Adrenal gland (tissue), 9 donors: ENCODE measurements at regions not wholly inside any gene's neighbourhood (a gene's known extent, or its start where the extent isn't known, plus 50 kb on each side); places are given as distances from the start of the nearest gene placed in this dataset.
"Not testable (repeated sequence)": the region's sequence is repeated elsewhere in the genome, so short reads cannot be mapped to it uniquely, and the experiment has no call there.

ENCODE experiments used
- DNase-seq, 7 donors: peaks; one replicate each; pipeline ENCODE4 v3.0.0-alpha.2; 2019 to 2020
- H3K27ac ChIP-seq, 5 donors: fragments of 200-600 bp; sonication (generic) in 4 of 5; 1 replicate in 3 of 5; 2 replicates in 2 of 5; pipeline versions ENCODE4 v1.5.1 to v1.8.0; 2016 to 2020; ENCODE audit warnings: mild to moderate bottlenecking in 1 of 5
- H3K27me3 ChIP-seq: fragments of 200-600 bp; 2 replicates; pipeline ENCODE4 v1.8.0; 2021
- H3K36me3 ChIP-seq, 2 donors: fragments of 200-600 bp; replicated peaks in 1 of 2; 1 replicate in 1 of 2; 2 replicates in 1 of 2; pipeline versions ENCODE4 v1.5.1 to v1.8.0; 2018 to 2022
- H3K4me1 ChIP-seq, 2 donors: fragments of 200-600 bp; replicated peaks in 1 of 2; 1 replicate in 1 of 2; 2 replicates in 1 of 2; pipeline versions ENCODE4 v1.5.1 to v1.8.0; 2018 to 2021
- H3K4me3 ChIP-seq, 4 donors: fragments of 200-600 bp; sonication (generic) in 3 of 4; one replicate each; pipeline ENCODE4 v1.5.1; 2016 to 2018
- H3K9me3 ChIP-seq, 3 donors: fragments of 200-600 bp; sonication (generic) in 1 of 3; replicated peaks in 1 of 3; 1 replicate in 2 of 3; 2 replicates in 1 of 3; pipeline versions ENCODE4 v1.5.1 to v1.8.0; 2016 to 2021
- CTCF ChIP-seq, 6 experiments: fragments of 450-650 bp in 4 of 6; fragments of 200-600 bp in 2 of 6; sonication (generic) in 1 of 6; IDR thresholded peaks; 1 replicate in 5 of 6; 2 replicates in 1 of 6; pipeline versions ENCODE4 v1.5.1 to v1.8.0; 2016 to 2021; ENCODE audit warnings: antibody characterized with exemption in 6 of 6, mild to moderate bottlenecking in 2 of 6, moderate library complexity in 1 of 6
- POLR2A ChIP-seq, 2 donors: fragments of 450-650 bp; IDR thresholded peaks; one replicate each; pipeline ENCODE4 v1.6.1; 2017; ENCODE audit warnings: antibody characterized with exemption in 2 of 2, mild to moderate bottlenecking in 2 of 2, moderate library complexity in 1 of 2
- WGBS, 4 donors: extraction: QIAGEN DNeasy Blood & Tissue Kit in 2 of 4; methylation state at CpG; one replicate each; pipeline versions ENCODE4 v1.1.5 to v1.1.7; 2013 to 2017; 5-methylcytosine and 5-hydroxymethylcytosine counted together
- intact Hi-C, 2 donors: fragments of 100-400 bp; cut with DNase I; formaldehyde crosslinking; loops; one replicate each; pipeline versions ENCODE4 v1.14.1 to v1.15.0; 2022 to 2023
- donor health status: healthy with polysubstance abuse.
- donor health status: Bipolar disorder and iron deficiency.
- donor health status: DM: yes; HTN: yes; CAD: no.
- donor health status: DM: no; HTN: no; CAD: no.
- donor health status: DM: no; HTN: no; CAD: no.

DNA sequence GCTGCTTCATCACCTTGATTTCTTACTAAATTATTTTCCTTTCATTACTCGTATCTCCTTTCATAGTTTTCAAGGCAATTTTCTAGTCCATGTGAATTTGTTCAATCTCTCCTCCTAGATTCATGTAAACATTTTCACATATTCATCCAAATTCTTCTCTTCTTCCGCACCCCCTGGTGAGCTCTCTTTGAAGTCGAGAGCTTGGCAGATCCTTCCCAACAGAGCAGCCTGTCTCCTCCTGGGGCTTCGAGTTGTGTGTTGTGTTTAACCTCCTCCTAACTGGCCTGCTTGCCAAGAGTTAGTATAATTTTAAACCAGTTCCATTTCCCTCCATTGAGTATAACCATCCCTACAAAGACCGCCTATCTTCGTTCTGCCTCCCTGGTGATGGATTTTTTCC, 272.4 kb upstream of the CELF2 start:
- no peak for DNase-seq
- intact Hi-C loops = no loop called here
- H3K4me1 ChIP-seq = no peaks in the 10 kb centered on the region

DNA sequence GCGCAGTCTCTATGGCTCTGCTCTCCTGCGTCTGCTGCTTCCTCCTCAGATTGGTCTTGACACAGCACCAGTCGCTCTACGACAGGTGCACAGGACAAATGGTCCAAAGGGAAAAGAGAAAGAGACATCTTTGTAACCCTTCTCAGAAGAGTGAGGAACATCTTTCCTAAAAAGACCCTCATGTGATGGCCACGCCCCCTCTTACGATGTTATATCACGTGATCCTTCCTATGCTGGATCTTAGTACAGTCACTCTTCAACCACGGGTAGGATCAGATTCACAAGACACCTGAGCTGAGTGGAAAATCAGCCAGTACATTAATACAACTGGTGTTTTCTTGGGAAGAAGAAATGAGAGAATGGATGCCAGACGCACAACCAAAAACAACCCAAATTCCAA, 262.2 kb upstream of the CELF2 start:
- Histone ChIP-seq H3K4me1 (no peaks in the 10 kb centered on the region), H3K27ac (no peak overlapping the region), H3K9me3 (no peaks in the 10 kb centered on the region), H3K27me3 (no peaks in the 10 kb centered on the region), H3K36me3 (no peaks in the 10 kb centered on the region), H3K4me3 (no peak overlapping the region)
- TF ChIP-seq CTCF (IDR thresholded peaks at IDR 0.05) = no peak
- no peak for TF ChIP-seq POLR2A (IDR thresholded peaks at IDR 0.05)
- DNase-seq = no peak
- intact Hi-C loops = no loop called here
- 88 to 92% (median 90%) methylated on average over 9 of the region's 9 CpGs for WGBS, 4 donors

More for the DNA sequence above, 272.4 kb upstream of the CELF2 start:
- Histone ChIP-seq H3K27me3 (no peaks in the 10 kb centered on the region), H3K27ac (no peak overlapping the region), H3K36me3 (no peaks in the 10 kb centered on the region), H3K9me3 (no peaks in the 10 kb centered on the region), H3K4me3 (no peak overlapping the region)
- WGBS, 4 donors = 71 to 77% (median 75%) methylated on average over 6 of the region's 6 CpGs
- no peak for TF ChIP-seq CTCF (IDR thresholded peaks at IDR 0.05)
- no peak for TF ChIP-seq POLR2A (IDR thresholded peaks at IDR 0.05)

- Histone ChIP-seq H3K4me3 (no peak overlapping the region), H3K36me3 (no peaks in the 10 kb centered on the region), H3K27me3 (no peaks in the 10 kb centered on the region), H3K4me1 (no peaks in the 10 kb centered on the region), H3K27ac (no peak overlapping the region), H3K9me3 (no peaks in the 10 kb centered on the region)
- DNase-seq = no peak
- WGBS, 4 donors = 58 to 66% (median 64%) methylated on average over 4 of the region's 4 CpGs
- intact Hi-C loops = no loop called here
- TF ChIP-seq POLR2A (IDR thresholded peaks at IDR 0.05) (no peak), CTCF (IDR thresholded peaks at IDR 0.05) (no peak)
Observed at GRCh38 chr10:10758306-10758705, 259.4 kb upstream of the CELF2 start.

- DNase-seq, H3K27ac ChIP-seq, intact Hi-C loops, H3K27me3 ChIP-seq, H3K9me3 ChIP-seq, H3K4me1 ChIP-seq, H3K4me3 ChIP-seq, H3K36me3 ChIP-seq: not testable (repeated sequence)
- 76 to 90% (median 86%) methylated on average over 7 of the region's 7 CpGs for whole genome bisulfite sequencing, 4 donors
Observed at GRCh38 chr10:10759806-10760205, 257.9 kb upstream of the CELF2 start.

- intact Hi-C loops = no loop called here
- no peaks in the 10 kb centered on the region for H3K9me3 ChIP-seq
- TF ChIP-seq POLR2A (IDR thresholded peaks at IDR 0.05) = no peak
- no peak for TF ChIP-seq CTCF (IDR thresholded peaks at IDR 0.05)
- no peak for DNase-seq
- H3K4me1 ChIP-seq = no peaks in the 10 kb centered on the region
- H3K27me3 ChIP-seq = no peaks in the 10 kb centered on the region
- H3K4me3 ChIP-seq = no peak overlapping the region
- H3K27ac ChIP-seq = no peak overlapping the region
- no peaks in the 10 kb centered on the region for H3K36me3 ChIP-seq
- 64 to 77% (median 75%) methylated on average over 7 of the region's 7 CpGs for WGBS, 4 donors
Observed at GRCh38 chr10:10765017-10765416, 252.7 kb upstream of the CELF2 start.
